Parathyroid adenoma (tissue), 2 donors: ENCODE measurements at regions not wholly inside any gene's neighbourhood (a gene's known extent, or its start where the extent isn't known, plus 50 kb on each side); places are given as distances from the start of the nearest gene placed in this dataset.

Experiments used
- H2AFZ ChIP-seq: fragments of 300-600 bp; sonication (generic); one replicate; pipeline ENCODE4 v1.7.0; 2017; ENCODE audit warnings: antibody characterized with exemption, mild to moderate bottlenecking
- H3K27ac ChIP-seq: fragments of 300-600 bp; sonication (generic); one replicate; pipeline ENCODE4 v1.7.0; 2017
- H3K27me3 ChIP-seq: fragments of 300-600 bp; sonication (generic); one replicate; pipeline ENCODE4 v1.7.0; 2017; ENCODE audit warnings: low read length; ENCODE audit not compliant: control insufficient read depth, insufficient read depth
- H3K36me3 ChIP-seq: fragments of 300-600 bp; sonication (generic); one replicate; pipeline ENCODE4 v1.7.0; 2017; ENCODE audit warnings: low read length; ENCODE audit not compliant: control insufficient read depth, insufficient read depth
- H3K4me1 ChIP-seq: fragments of 300-600 bp; sonication (generic); one replicate; pipeline ENCODE4 v1.7.0; 2017; ENCODE audit warnings: control low read depth
- H3K4me2 ChIP-seq: fragments of 300-600 bp; sonication (generic); one replicate; pipeline ENCODE4 v1.7.0; 2017; ENCODE audit warnings: low read length
- H3K4me3 ChIP-seq: fragments of 300-600 bp; sonication (generic); one replicate; pipeline ENCODE4 v1.7.0; 2017; ENCODE audit warnings: low read depth, low read length
- H3K79me2 ChIP-seq: fragments of 300-600 bp; sonication (generic); one replicate; pipeline ENCODE4 v1.7.0; 2017; ENCODE audit warnings: control low read depth
- H3K9ac ChIP-seq: fragments of 300-600 bp; sonication (generic); one replicate; pipeline ENCODE4 v1.7.0; 2017; ENCODE audit warnings: mild to moderate bottlenecking
- H3K9me3 ChIP-seq: fragments of 300-600 bp; sonication (generic); one replicate; pipeline ENCODE4 v1.7.0; 2017; ENCODE audit warnings: low read length; ENCODE audit not compliant: control insufficient read depth
- CTCF ChIP-seq: fragments of 300-600 bp; sonication (generic); IDR thresholded peaks from one replicate; pipeline ENCODE4 v1.7.0; 2017; ENCODE audit warnings: antibody characterized with exemption, mild to moderate bottlenecking
- donor health status: primary hyperparathyroidism.

GRCh38 chr13:106905380-106906162 is 337.6 kb upstream of the ARGLU1 start:
- H3K4me2 ChIP-seq = no peak overlapping the region
- no peak overlapping the region for H2AFZ ChIP-seq
- no peak overlapping the region for H3K9ac ChIP-seq
- H3K79me2 ChIP-seq = no peaks in the 10 kb centered on the region
- no peak overlapping the region for H3K27ac ChIP-seq
- no peaks in the 10 kb centered on the region for H3K36me3 ChIP-seq
- no peaks in the 10 kb centered on the region for H3K9me3 ChIP-seq
- no peaks in the 10 kb centered on the region for H3K4me1 ChIP-seq
- no peak overlapping the region for H3K4me3 ChIP-seq
- no peak for TF ChIP-seq CTCF
- H3K27me3 ChIP-seq = no peaks in the 10 kb centered on the region

DNA sequence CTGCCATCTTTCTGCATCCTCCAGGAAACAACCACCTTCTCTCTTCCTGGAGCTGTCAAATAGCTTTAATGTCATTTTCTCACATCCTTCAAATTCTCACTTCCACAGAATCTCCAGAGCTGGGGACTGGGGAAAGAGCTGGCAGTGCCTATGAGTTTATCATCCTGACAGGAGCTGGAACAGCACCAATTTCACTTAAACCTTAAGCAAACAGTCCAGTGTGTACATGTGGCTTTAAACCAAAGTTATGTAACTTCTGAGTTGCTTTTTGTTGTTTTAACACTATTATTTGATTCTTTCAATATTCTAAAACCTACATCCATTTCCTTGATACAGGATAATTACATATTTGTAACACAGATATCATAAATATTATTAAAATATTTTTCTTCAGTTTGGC is 331.5 kb upstream of the ARGLU1 start:
- Histone ChIP-seq H3K4me1 (no peaks in the 10 kb centered on the region), H3K27me3 (no peaks in the 10 kb centered on the region), H3K79me2 (no peaks in the 10 kb centered on the region), H3K4me3 (no peak overlapping the region), H3K27ac (no peak overlapping the region), H3K9ac (no peak overlapping the region), H3K4me2 (no peak overlapping the region), H3K9me3 (no peaks in the 10 kb centered on the region), H2AFZ (no peak overlapping the region), H3K36me3 (no peaks in the 10 kb centered on the region)
- TF ChIP-seq CTCF = no peak

DNA sequence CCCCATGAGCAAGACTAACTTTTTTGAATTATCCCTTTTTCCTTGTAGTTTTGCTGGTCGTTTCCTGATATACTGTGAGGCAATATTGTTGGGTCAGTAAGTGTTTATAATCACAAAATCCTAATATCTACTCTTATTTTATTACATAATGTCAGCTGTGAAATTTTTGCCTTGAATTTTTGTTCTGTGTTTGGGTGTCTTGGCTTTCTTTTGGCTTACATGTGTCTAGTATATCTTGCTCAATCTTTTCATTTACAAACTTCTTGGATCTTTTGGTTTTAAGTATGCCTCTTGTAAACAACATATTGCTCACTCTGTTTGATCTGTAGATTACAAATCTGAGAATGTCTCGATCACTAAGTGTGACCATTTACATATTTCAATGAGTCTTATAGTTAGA is 330.3 kb upstream of the ARGLU1 start:
- no peak overlapping the region for H3K4me3 ChIP-seq
- H3K27ac ChIP-seq = no peak overlapping the region
- H2AFZ ChIP-seq = no peak overlapping the region
- no peaks in the 10 kb centered on the region for H3K36me3 ChIP-seq
- no peaks in the 10 kb centered on the region for H3K4me1 ChIP-seq
- no peak overlapping the region for H3K4me2 ChIP-seq
- H3K27me3 ChIP-seq = no peaks in the 10 kb centered on the region
- H3K9me3 ChIP-seq = no peaks in the 10 kb centered on the region
- no peaks in the 10 kb centered on the region for H3K79me2 ChIP-seq
- no peak overlapping the region for H3K9ac ChIP-seq
- no peak for TF ChIP-seq CTCF

GRCh38 chr13:106888148-106888547 is 320.2 kb upstream of the ARGLU1 start:
- no peaks in the 10 kb centered on the region for H3K79me2 ChIP-seq
- H3K27ac ChIP-seq = no peak overlapping the region
- H2AFZ ChIP-seq = no peak overlapping the region
- no peaks in the 10 kb centered on the region for H3K36me3 ChIP-seq
- TF ChIP-seq CTCF = no peak
- no peaks in the 10 kb centered on the region for H3K9me3 ChIP-seq
- no peak overlapping the region for H3K4me3 ChIP-seq
- no peak overlapping the region for H3K4me2 ChIP-seq
- no peaks in the 10 kb centered on the region for H3K27me3 ChIP-seq
- H3K9ac ChIP-seq = no peak overlapping the region
- no peaks in the 10 kb centered on the region for H3K4me1 ChIP-seq

DNA sequence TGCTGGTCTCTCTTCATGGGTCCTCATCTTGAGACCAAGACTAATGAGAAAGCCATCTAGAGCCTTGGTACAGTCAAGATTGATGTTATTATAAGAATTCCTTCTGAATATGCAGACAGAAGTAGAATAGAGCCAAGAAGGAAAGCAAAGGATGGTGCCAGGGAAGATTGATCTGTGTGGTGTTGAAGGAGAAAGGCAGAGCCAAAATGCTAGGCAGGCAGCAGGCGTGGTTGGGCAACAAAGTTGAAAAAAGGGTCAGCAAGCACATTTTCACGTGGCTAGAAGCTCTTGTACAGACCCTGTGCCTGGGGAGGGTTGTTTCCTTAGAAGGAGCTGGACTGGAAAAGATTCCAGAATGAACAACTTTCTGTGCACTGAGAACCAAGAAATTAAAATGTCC is 319.7 kb upstream of the ARGLU1 start:
- H3K27ac ChIP-seq = no peak overlapping the region
- no peak for TF ChIP-seq CTCF
- no peaks in the 10 kb centered on the region for H3K27me3 ChIP-seq
- H2AFZ ChIP-seq = no peak overlapping the region
- H3K9ac ChIP-seq = no peak overlapping the region
- no peaks in the 10 kb centered on the region for H3K79me2 ChIP-seq
- no peaks in the 10 kb centered on the region for H3K36me3 ChIP-seq
- no peaks in the 10 kb centered on the region for H3K4me1 ChIP-seq
- no peak overlapping the region for H3K4me2 ChIP-seq
- no peaks in the 10 kb centered on the region for H3K9me3 ChIP-seq
- H3K4me3 ChIP-seq = no peak overlapping the region
